ENCODE measurements at regions not wholly inside any gene's neighbourhood (a gene's known extent, or its start where the extent isn't known, plus 50 kb on each side); places are given as distances from the start of the nearest gene placed in this dataset.

- no peaks in the 10 kb centered on the region for H3K4me1 Mint-ChIP-seq (ENCODE audit: unreplicated experiment)
- no peak for DNase-seq (ENCODE audit: low spot score)
- no peak overlapping the region for H3K27ac Mint-ChIP-seq (ENCODE audit: unreplicated experiment)
- no peaks in the 10 kb centered on the region for H3K9me3 Mint-ChIP-seq (ENCODE audit: unreplicated experiment)
- no peaks in the 10 kb centered on the region for H3K36me3 Mint-ChIP-seq (ENCODE audit: low read depth, unreplicated experiment)
- TF ChIP-seq, protein P1, sequence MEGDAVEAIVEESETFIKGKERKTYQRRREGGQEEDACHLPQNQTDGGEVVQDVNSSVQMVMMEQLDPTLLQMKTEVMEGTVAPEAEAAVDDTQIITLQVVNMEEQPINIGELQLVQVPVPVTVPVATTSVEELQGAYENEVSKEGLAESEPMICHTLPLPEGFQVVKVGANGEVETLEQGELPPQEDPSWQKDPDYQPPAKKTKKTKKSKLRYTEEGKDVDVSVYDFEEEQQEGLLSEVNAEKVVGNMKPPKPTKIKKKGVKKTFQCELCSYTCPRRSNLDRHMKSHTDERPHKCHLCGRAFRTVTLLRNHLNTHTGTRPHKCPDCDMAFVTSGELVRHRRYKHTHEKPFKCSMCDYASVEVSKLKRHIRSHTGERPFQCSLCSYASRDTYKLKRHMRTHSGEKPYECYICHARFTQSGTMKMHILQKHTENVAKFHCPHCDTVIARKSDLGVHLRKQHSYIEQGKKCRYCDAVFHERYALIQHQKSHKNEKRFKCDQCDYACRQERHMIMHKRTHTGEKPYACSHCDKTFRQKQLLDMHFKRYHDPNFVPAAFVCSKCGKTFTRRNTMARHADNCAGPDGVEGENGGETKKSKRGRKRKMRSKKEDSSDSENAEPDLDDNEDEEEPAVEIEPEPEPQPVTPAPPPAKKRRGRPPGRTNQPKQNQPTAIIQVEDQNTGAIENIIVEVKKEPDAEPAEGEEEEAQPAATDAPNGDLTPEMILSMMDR (IDR thresholded peaks at IDR 0.05; ENCODE audit: unreplicated experiment), result no peak
- no peaks in the 10 kb centered on the region for H3K27me3 Mint-ChIP-seq (ENCODE audit: unreplicated experiment)
- H3K4me3 Mint-ChIP-seq (ENCODE audit: unreplicated experiment), result no peak overlapping the region
Measured at GRCh38 chr6:105934708-105935107, 151.4 kb upstream of the PRDM1 start.

DNA sequence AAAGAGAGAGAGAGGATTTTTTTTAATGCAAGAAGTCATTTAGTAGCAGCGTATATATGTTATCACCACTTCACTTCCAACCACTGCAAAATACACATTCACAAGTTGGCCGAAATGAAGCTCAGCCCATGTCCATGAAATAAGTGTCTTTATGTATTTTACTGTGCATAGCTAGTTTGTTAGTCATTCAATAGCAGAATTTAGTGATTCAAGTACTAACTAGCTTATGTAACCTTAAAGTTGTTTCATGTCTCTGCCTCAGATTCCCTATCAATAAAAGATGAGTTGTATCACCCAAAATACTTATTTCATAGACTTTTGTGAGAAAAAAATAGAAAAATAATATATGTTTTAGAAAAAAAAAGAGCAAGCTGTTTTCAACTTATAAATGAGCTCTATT is 153.7 kb upstream of the PRDM1 start:
- TF ChIP-seq, protein P1 (IDR thresholded peaks at IDR 0.05; ENCODE audit: unreplicated experiment), result no peak
- DNase-seq (ENCODE audit: low spot score), result no peak
- H3K36me3 Mint-ChIP-seq (ENCODE audit: low read depth, unreplicated experiment), result no peaks in the 10 kb centered on the region
- H3K27ac Mint-ChIP-seq (ENCODE audit: unreplicated experiment), result no peak overlapping the region
- H3K27me3 Mint-ChIP-seq (ENCODE audit: unreplicated experiment), result no peaks in the 10 kb centered on the region
- H3K9me3 Mint-ChIP-seq (ENCODE audit: unreplicated experiment), result no peaks in the 10 kb centered on the region
- no peak overlapping the region for H3K4me3 Mint-ChIP-seq (ENCODE audit: unreplicated experiment)
- no peaks in the 10 kb centered on the region for H3K4me1 Mint-ChIP-seq (ENCODE audit: unreplicated experiment)

- no peaks in the 10 kb centered on the region for H3K9me3 Mint-ChIP-seq (ENCODE audit: unreplicated experiment)
- H3K27ac Mint-ChIP-seq (ENCODE audit: unreplicated experiment), result no peak overlapping the region
- no peaks in the 10 kb centered on the region for H3K27me3 Mint-ChIP-seq (ENCODE audit: unreplicated experiment)
- H3K36me3 Mint-ChIP-seq (ENCODE audit: low read depth, unreplicated experiment), result no peaks in the 10 kb centered on the region
- no peak for DNase-seq (ENCODE audit: low spot score)
- TF ChIP-seq, protein P1 (IDR thresholded peaks at IDR 0.05; ENCODE audit: unreplicated experiment), result no peak
- no peaks in the 10 kb centered on the region for H3K4me1 Mint-ChIP-seq (ENCODE audit: unreplicated experiment)
- H3K4me3 Mint-ChIP-seq (ENCODE audit: unreplicated experiment), result no peak overlapping the region
Measured at GRCh38 chr6:105929626-105930025, 156.5 kb upstream of the PRDM1 start.

- TF ChIP-seq, protein P1 (IDR thresholded peaks at IDR 0.05; ENCODE audit: unreplicated experiment), result no peak
- Mint-ChIP-seq H3K9me3 (ENCODE audit: unreplicated experiment) (no peaks in the 10 kb centered on the region), H3K4me1 (ENCODE audit: unreplicated experiment) (no peaks in the 10 kb centered on the region), H3K27me3 (ENCODE audit: unreplicated experiment) (no peaks in the 10 kb centered on the region), H3K4me3 (ENCODE audit: unreplicated experiment) (no peak overlapping the region), H3K36me3 (ENCODE audit: low read depth, unreplicated experiment) (no peaks in the 10 kb centered on the region), H3K27ac (ENCODE audit: unreplicated experiment) (no peak overlapping the region)
- no peak for DNase-seq (ENCODE audit: low spot score)
Measured at GRCh38 chr6:105926318-105926717, 159.8 kb upstream of the PRDM1 start.

GRCh38 chr6:105925706-105926105 is 160.4 kb upstream of the PRDM1 start:
- H3K4me1 Mint-ChIP-seq (ENCODE audit: unreplicated experiment), result no peaks in the 10 kb centered on the region
- TF ChIP-seq, protein P1 (IDR thresholded peaks at IDR 0.05; ENCODE audit: unreplicated experiment), result no peak
- H3K36me3 Mint-ChIP-seq (ENCODE audit: low read depth, unreplicated experiment), result no peaks in the 10 kb centered on the region

More at GRCh38 chr6:105925706-105926105, 160.4 kb upstream of the PRDM1 start:
- Mint-ChIP-seq H3K27ac (ENCODE audit: unreplicated experiment) (no peak overlapping the region), H3K4me3 (ENCODE audit: unreplicated experiment) (no peak overlapping the region), H3K9me3 (ENCODE audit: unreplicated experiment) (no peaks in the 10 kb centered on the region), H3K27me3 (ENCODE audit: unreplicated experiment) (no peaks in the 10 kb centered on the region)
- no peak for DNase-seq (ENCODE audit: low spot score)
